DND-41 (cell line): ENCODE measurements at regions not wholly inside any gene's neighbourhood (a gene's known extent, or its start where the extent isn't known, plus 50 kb on each side); places are given as distances from the start of the nearest gene placed in this dataset.

Source experiments
- ATAC-seq: fragments of 200-7000 bp; cut with Tn5 transposase; 3 replicates; pipeline ENCODE4 v1.9.1; 2021; ENCODE audit warnings: low read depth; ENCODE audit not compliant: insufficient read depth
- DNase-seq: peaks from one replicate; pipeline ENCODE4 v3.0.0-alpha.2; 2020
- H2AFZ ChIP-seq: 2 replicates; pipeline ENCODE4 v1.6.0; 2012; ENCODE audit warnings: low read depth, low read length
- H3K27ac ChIP-seq: 2 replicates; pipeline ENCODE4 v1.5.1; 2012; ENCODE audit warnings: low read length, inconsistent platforms
- H3K27me3 ChIP-seq: fragments of 200-600 bp; sonication (generic); 2 replicates; pipeline ENCODE4 v1.6.0; 2012; ENCODE audit warnings: low read length, mild to moderate bottlenecking, inconsistent platforms; ENCODE audit not compliant: insufficient read depth, poor library complexity
- H3K36me3 ChIP-seq: 2 replicates; pipeline ENCODE4 v1.5.1; 2012; ENCODE audit warnings: low read length, inconsistent platforms; ENCODE audit not compliant: insufficient read depth
- H3K4me1 ChIP-seq: 2 replicates; pipeline ENCODE4 v1.5.1; 2012; ENCODE audit warnings: mild to moderate bottlenecking, low read length; ENCODE audit not compliant: insufficient read depth
- H3K4me2 ChIP-seq: 2 replicates; pipeline ENCODE4 v1.6.0; 2012; ENCODE audit warnings: mild to moderate bottlenecking, moderate library complexity, low read length, inconsistent platforms; ENCODE audit not compliant: insufficient read depth
- H3K4me3 ChIP-seq, 2 experiments: fragments of 200-600 bp in 1 of 2; shearing (Covaris generic) in 1 of 2; 2 replicates each; pipeline ENCODE4 v1.5.1; 2012 to 2016; ENCODE audit warnings: inconsistent platforms in 2 of 2, low read length in 2 of 2, mild to moderate bottlenecking in 2 of 2, low read depth in 1 of 2, moderate library complexity in 1 of 2
- H3K79me2 ChIP-seq: 2 replicates; pipeline ENCODE4 v1.6.0; 2012; ENCODE audit warnings: low read length, inconsistent platforms; ENCODE audit not compliant: insufficient read depth
- H3K9ac ChIP-seq: 2 replicates; pipeline ENCODE4 v1.6.0; 2012; ENCODE audit warnings: low read depth, mild to moderate bottlenecking, inconsistent platforms, low read length, moderate library complexity
- H3K9me3 ChIP-seq: 2 replicates; pipeline ENCODE4 v1.5.1; 2012; ENCODE audit warnings: low read length, moderate library complexity, mild to moderate bottlenecking, inconsistent platforms; ENCODE audit not compliant: insufficient read depth, severe bottlenecking
- H4K20me1 ChIP-seq: 2 replicates; pipeline ENCODE4 v1.6.0; 2012; ENCODE audit warnings: low read length; ENCODE audit not compliant: insufficient read depth
- EZH2 ChIP-seq: IDR thresholded peaks from 3 replicates; pipeline ENCODE4 v1.6.1; 2012; ENCODE audit warnings: borderline replicate concordance, low read depth, mild to moderate bottlenecking, moderate library complexity, low read length, inconsistent platforms; ENCODE audit not compliant: severe bottlenecking
- TF ChIP-seq, protein P1 (sequence below): IDR thresholded peaks from 2 replicates; pipeline ENCODE4 v1.5.1; 2012; ENCODE audit warnings: borderline replicate concordance, low read length, moderate library complexity, mild to moderate bottlenecking; ENCODE audit not compliant: poor library complexity, severe bottlenecking; ENCODE audit errors: extremely low read depth

DNA sequence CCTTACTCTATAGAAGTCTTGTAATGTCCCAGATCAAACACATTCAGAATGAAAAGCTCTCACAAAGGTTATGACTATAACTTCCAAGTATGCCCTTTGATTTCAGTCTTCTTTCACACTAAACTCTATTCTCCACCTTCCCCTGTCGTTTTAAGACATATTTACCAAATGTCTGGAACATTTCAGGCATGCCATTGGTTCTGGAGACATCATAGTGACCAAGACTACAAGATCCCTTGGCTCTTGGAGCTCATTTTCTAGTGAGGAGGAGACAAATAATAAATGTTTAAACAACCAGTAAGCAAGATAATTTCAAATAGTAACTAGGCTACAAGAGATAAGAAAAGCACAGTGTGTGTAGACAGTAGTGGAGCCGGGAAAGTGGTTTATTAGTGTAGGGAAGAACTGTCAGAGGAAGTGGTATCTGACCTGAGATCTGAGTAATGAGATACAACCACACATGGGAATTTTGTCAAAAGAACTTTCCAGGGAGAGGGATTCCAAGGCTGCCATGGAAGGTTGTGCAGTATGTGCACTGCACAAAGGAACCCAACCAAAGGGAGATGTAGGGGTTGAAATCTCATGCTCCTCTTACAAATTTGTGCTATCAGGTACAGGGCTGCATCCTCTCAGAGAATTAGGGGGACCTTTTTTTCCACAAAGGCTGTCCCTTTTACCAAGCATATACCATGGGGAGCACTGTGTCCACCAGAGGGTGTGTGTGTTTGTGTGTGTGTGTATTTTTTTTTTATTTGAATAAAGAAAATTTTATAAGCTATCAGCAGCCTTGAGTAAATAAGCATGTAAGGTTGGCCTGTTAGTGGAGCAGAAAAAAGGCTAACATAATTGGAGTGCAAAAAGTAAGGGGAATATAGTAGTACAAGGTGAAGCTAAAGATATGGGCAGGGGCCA lies 1279.1 kb upstream of the WWC1 start:
- Histone ChIP-seq H3K9me3 (no peaks in the 10 kb centered on the region), H3K36me3 (no peaks in the 10 kb centered on the region), H2AFZ (no peak overlapping the region), H3K4me1 (no peaks in the 10 kb centered on the region), H3K4me2 (no peak overlapping the region), H3K27me3 (no peaks in the 10 kb centered on the region), H3K9ac (no peak overlapping the region), H3K79me2 (no peaks in the 10 kb centered on the region), H3K27ac (no peak overlapping the region), H4K20me1 (no peaks in the 10 kb centered on the region), H3K4me3 (no peak overlapping the region)
- DNase-seq (no peak), ATAC-seq (no peak)
- TF ChIP-seq, protein P1, sequence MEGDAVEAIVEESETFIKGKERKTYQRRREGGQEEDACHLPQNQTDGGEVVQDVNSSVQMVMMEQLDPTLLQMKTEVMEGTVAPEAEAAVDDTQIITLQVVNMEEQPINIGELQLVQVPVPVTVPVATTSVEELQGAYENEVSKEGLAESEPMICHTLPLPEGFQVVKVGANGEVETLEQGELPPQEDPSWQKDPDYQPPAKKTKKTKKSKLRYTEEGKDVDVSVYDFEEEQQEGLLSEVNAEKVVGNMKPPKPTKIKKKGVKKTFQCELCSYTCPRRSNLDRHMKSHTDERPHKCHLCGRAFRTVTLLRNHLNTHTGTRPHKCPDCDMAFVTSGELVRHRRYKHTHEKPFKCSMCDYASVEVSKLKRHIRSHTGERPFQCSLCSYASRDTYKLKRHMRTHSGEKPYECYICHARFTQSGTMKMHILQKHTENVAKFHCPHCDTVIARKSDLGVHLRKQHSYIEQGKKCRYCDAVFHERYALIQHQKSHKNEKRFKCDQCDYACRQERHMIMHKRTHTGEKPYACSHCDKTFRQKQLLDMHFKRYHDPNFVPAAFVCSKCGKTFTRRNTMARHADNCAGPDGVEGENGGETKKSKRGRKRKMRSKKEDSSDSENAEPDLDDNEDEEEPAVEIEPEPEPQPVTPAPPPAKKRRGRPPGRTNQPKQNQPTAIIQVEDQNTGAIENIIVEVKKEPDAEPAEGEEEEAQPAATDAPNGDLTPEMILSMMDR = no peak
- no peak for TF ChIP-seq EZH2

DNA sequence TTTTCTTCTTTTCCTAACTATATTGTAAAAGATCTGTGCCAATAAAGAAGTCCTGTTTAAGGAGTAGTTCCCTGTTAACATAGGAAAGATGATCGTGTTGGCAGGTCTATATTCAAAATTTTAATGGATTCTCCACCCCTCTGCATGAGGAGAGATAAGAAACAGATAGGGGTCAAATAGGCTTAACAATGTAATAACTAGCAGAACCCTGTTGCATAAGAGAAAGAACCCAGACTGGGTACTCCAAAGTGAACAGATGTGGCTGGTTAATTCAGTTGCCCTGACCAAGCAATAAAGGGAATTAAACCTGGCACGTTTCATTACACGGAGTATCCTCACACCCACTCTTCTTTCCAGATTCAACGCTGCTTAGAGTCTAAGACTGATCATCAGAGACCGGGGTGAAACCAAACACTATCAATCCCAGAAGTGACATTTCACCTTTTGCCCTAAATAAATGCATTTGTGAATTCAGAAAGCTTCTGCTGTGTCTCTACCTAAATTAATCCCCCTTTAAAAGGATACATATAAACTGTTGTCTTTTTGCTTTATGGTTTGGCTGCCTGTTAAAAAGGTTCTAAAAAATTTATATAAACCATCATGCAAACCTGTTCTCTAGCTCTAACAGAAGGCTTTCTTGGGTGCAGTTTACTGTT lies 1276.9 kb upstream of the WWC1 start:
- H3K4me3 ChIP-seq = no peak overlapping the region
- H3K36me3 ChIP-seq = no peaks in the 10 kb centered on the region
- no peak for DNase-seq
- H4K20me1 ChIP-seq = no peaks in the 10 kb centered on the region
- no peak overlapping the region for H3K27ac ChIP-seq
- H3K4me1 ChIP-seq = no peaks in the 10 kb centered on the region
- no peak overlapping the region for H3K4me2 ChIP-seq
- ATAC-seq = no peak
- H2AFZ ChIP-seq = no peak overlapping the region
- TF ChIP-seq EZH2 = no peak
- TF ChIP-seq, protein P1 = no peak
- no peaks in the 10 kb centered on the region for H3K27me3 ChIP-seq
- no peak overlapping the region for H3K9ac ChIP-seq
- H3K9me3 ChIP-seq = no peaks in the 10 kb centered on the region
- no peaks in the 10 kb centered on the region for H3K79me2 ChIP-seq

DNA sequence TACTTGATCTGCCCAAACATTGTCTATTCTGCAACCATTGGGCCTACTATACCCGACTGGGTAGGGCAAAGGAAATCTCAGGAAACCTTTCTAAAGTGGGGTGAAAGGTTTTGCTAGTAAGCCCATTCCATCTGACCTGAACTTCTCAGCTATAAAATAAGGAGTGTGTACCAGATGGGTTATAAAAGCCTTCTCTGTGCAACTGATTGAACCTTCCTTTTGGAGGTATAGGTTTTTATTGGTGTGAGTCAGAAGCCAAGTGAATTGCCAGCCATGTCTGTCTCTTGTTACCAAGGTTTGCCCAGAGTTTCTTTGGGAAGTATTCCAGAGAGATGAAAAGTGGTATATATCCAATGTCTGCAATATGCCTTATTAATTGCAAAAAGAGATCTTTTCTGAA lies 1271.0 kb upstream of the WWC1 start:
- H3K27ac ChIP-seq = no peak overlapping the region
- H3K9ac ChIP-seq = no peak overlapping the region
- DNase-seq (no peak), ATAC-seq (no peak)
- no peak overlapping the region for H3K4me2 ChIP-seq
- no peak overlapping the region for H3K4me3 ChIP-seq
- no peaks in the 10 kb centered on the region for H3K9me3 ChIP-seq
- TF ChIP-seq, protein P1 = no peak
- no peak for TF ChIP-seq EZH2
- no peak overlapping the region for H2AFZ ChIP-seq
- H3K4me1 ChIP-seq = no peaks in the 10 kb centered on the region
- no peaks in the 10 kb centered on the region for H3K27me3 ChIP-seq
- no peaks in the 10 kb centered on the region for H3K36me3 ChIP-seq
- H4K20me1 ChIP-seq = no peaks in the 10 kb centered on the region
- H3K79me2 ChIP-seq = no peaks in the 10 kb centered on the region
